ENCODE measurements at regions not wholly inside any gene's neighbourhood (a gene's known extent, or its start where the extent isn't known, plus 50 kb on each side); places are given as distances from the start of the nearest gene placed in this dataset.

- TF ChIP-seq POLR2AphosphoS5 (IDR thresholded peaks at IDR 0.05) (no peak), CTCF (IDR thresholded peaks at IDR 0.05) (no peak), POLR2A (IDR thresholded peaks at IDR 0.05) (no peak)
Measured at GRCh38 chr4:34419871-34420270, 1824.4 kb downstream of the ARAP2 start.

All from stomach (tissue), 4 donors.